ENCODE measurements at regions not wholly inside any gene's neighbourhood (a gene's known extent, or its start where the extent isn't known, plus 50 kb on each side); places are given as distances from the start of the nearest gene placed in this dataset.

DNA sequence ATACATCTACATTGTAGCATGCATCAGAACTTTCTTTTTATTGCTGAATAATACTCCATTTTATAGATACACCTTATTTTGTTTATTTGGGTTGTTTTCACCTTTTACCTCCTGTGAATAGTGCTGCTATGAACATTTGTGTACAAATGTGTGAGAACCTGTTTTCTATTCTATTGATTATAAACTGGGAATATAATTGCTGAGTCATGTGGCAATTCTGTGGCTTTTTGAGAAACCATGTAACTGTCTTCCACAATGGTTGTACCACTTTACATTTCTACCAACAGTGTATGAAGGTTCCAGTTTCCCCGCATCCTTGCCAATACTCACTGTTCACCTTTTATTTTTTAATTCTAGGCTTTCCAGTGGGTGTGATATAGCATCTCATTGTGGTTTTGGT lies 138.6 kb upstream of the MBL2 start:
- TF ChIP-seq CTCF (conservative IDR thresholded peaks at IDR 0.05; ENCODE audit: low read depth, low read length): no peak
- no peak for DNase-seq (ENCODE audit: low read depth)
- no peak overlapping the region for H3K4me3 ChIP-seq (ENCODE audit: low read depth, low read length)

DNA sequence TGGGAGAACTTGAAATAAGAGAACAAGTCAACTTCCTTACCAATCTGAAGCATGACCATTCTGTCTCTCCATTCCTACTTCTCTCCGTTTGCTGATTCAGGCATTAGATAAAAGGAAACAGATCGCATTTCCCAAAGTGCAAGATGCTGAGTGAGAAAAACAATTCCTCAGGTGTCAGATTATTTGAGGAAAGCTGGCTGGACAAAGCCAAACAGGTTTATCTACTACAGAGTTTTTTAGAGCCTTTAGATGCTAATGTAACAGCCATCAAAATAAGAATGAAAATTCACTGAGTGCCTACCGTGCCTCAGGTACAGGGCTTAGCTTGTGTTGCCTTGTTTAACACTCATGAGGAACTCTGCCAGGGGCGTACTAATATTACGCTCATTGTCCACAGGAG lies 135.9 kb upstream of the MBL2 start:
- no peak for DNase-seq (ENCODE audit: low read depth)
- no peak for TF ChIP-seq CTCF (conservative IDR thresholded peaks at IDR 0.05; ENCODE audit: low read depth, low read length)
- no peak overlapping the region for H3K4me3 ChIP-seq (ENCODE audit: low read depth, low read length)

- no peak for TF ChIP-seq CTCF (conservative IDR thresholded peaks at IDR 0.05; ENCODE audit: low read depth, low read length)
- DNase-seq (ENCODE audit: low read depth): peak; percentile 78
Measured at GRCh38 chr10:52906046-52906445, 133.5 kb upstream of the MBL2 start.

GRCh38 chr10:52903397-52903938 lies 130.9 kb upstream of the MBL2 start:
- no peak for TF ChIP-seq CTCF (conservative IDR thresholded peaks at IDR 0.05; ENCODE audit: low read depth, low read length)
- no peak for DNase-seq (ENCODE audit: low read depth)
- no peak overlapping the region for H3K4me3 ChIP-seq (ENCODE audit: low read depth, low read length)

More at GRCh38 chr10:52906046-52906445, 133.5 kb upstream of the MBL2 start:
- no peak overlapping the region for H3K4me3 ChIP-seq (ENCODE audit: low read depth, low read length)

GRCh38 chr10:52900593-52900992 lies 128.0 kb upstream of the MBL2 start:
- no peak overlapping the region for H3K4me3 ChIP-seq (ENCODE audit: low read depth, low read length)
- no peak for TF ChIP-seq CTCF (conservative IDR thresholded peaks at IDR 0.05; ENCODE audit: low read depth, low read length)
- DNase-seq (ENCODE audit: low read depth): no peak

GRCh38 chr10:52897162-52897561 lies 124.6 kb upstream of the MBL2 start:
- no peak for TF ChIP-seq CTCF (conservative IDR thresholded peaks at IDR 0.05; ENCODE audit: low read depth, low read length)
- no peak for DNase-seq (ENCODE audit: low read depth)
- H3K4me3 ChIP-seq (ENCODE audit: low read depth, low read length): no peak overlapping the region

DNA sequence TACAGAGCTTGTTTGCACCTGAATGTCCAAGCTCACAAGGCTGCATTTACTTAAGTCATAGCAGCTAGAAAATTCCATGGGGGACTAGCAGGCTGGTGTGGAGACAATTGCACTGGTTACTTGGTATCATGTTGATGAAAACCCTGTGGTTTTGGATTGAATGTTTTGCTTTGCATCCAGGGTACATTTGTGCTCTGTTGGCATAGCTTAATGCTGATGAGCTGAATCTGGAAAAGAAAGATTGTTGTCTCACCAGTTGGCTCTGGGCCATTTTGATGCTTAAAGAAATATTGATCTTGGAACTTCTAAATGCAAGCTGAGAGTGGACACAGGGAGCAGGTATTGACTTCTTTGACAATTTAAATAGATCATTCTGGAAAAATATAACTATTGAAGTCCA lies 122.5 kb upstream of the MBL2 start:
- no peak for TF ChIP-seq CTCF (conservative IDR thresholded peaks at IDR 0.05; ENCODE audit: low read depth, low read length)
- peak; percentile 54 for DNase-seq (ENCODE audit: low read depth)
- H3K4me3 ChIP-seq (ENCODE audit: low read depth, low read length): no peak overlapping the region
